CD14-positive monocyte (primary cell): ENCODE measurements at regions not wholly inside any gene's neighbourhood (a gene's known extent, or its start where the extent isn't known, plus 50 kb on each side); places are given as distances from the start of the nearest gene placed in this dataset.
A peak's percentile ranks its signal among the peaks of the same experiment; 100 is the strongest.

Source experiments
- DNase-seq, 3 donors: peaks; one replicate each; pipeline ENCODE4 v3.0.0-alpha.2; 2011 to 2022
- H2AFZ ChIP-seq: 2 replicates; pipeline ENCODE4 v1.6.0; 2012; ENCODE audit warnings: mild to moderate bottlenecking, low read depth, low read length, inconsistent platforms; ENCODE audit not compliant: insufficient read depth, poor library complexity, severe bottlenecking
- H3K27ac ChIP-seq, 2 donors: 1 replicate in 1 of 2; 2 replicates in 1 of 2; pipeline ENCODE4 v1.5.1; 2012 to 2013; ENCODE audit warnings: low read length in 2 of 2, control low read depth in 1 of 2, inconsistent platforms in 1 of 2, low read depth in 1 of 2, mild to moderate bottlenecking in 1 of 2
- H3K27me3 ChIP-seq, 2 donors: one replicate each; pipeline versions ENCODE4 v1.6.0 to v1.6.1; 2011 to 2013; ENCODE audit warnings: low read length in 2 of 2; ENCODE audit not compliant: control insufficient read depth in 2 of 2, insufficient read depth in 2 of 2
- H3K36me3 ChIP-seq, 2 donors: replicated peaks in 1 of 2; 1 replicate in 1 of 2; 2 replicates in 1 of 2; pipeline versions ENCODE4 v1.5.1 to v1.6.1; 2012 to 2013; ENCODE audit warnings: low read length in 2 of 2, control low read depth in 1 of 2, inconsistent platforms in 1 of 2, mild to moderate bottlenecking in 1 of 2; ENCODE audit not compliant: insufficient read depth in 2 of 2, control insufficient read depth in 1 of 2
- H3K4me1 ChIP-seq, 2 donors: 1 replicate in 1 of 2; 2 replicates in 1 of 2; pipeline versions ENCODE4 v1.5.1 to v1.6.1; 2012 to 2013; ENCODE audit warnings: low read length in 2 of 2, control low read depth in 1 of 2, inconsistent platforms in 1 of 2, mild to moderate bottlenecking in 1 of 2, moderate library complexity in 1 of 2; ENCODE audit not compliant: insufficient read depth in 2 of 2, control insufficient read depth in 1 of 2
- H3K4me2 ChIP-seq: replicated peaks from 2 replicates; pipeline ENCODE3; 2012; ENCODE audit warnings: low read length, moderate library complexity, mild to moderate bottlenecking; ENCODE audit not compliant: poor library complexity, severe bottlenecking; ENCODE audit errors: extremely low read depth
- H3K4me3 ChIP-seq, 3 experiments: fragments of 200-600 bp in 1 of 3; sonication (generic) in 1 of 3; replicated peaks in 1 of 3; 1 replicate in 2 of 3; 2 replicates in 1 of 3; pipeline ENCODE4 v1.5.1; 2011 to 2013; ENCODE audit warnings: low read length in 3 of 3, mild to moderate bottlenecking in 3 of 3, control low read depth in 2 of 3, low read depth in 2 of 3, inconsistent platforms in 1 of 3, moderate library complexity in 1 of 3
- H3K79me2 ChIP-seq: 2 replicates; pipeline ENCODE4 v1.6.0; 2012; ENCODE audit warnings: mild to moderate bottlenecking, control low read depth, inconsistent platforms, low read length, moderate library complexity; ENCODE audit not compliant: insufficient read depth
- H3K9ac ChIP-seq: 2 replicates; pipeline ENCODE4 v1.6.0; 2017; ENCODE audit warnings: low read length, mild to moderate bottlenecking; ENCODE audit not compliant: insufficient read depth, poor library complexity, severe bottlenecking
- H3K9me3 ChIP-seq, 2 donors: replicated peaks in 1 of 2; 1 replicate in 1 of 2; 2 replicates in 1 of 2; pipeline versions ENCODE4 v1.5.1 to v1.6.1; 2012 to 2013; ENCODE audit warnings: low read length in 2 of 2, control low read depth in 1 of 2; ENCODE audit not compliant: control insufficient read depth in 1 of 2, insufficient read depth in 1 of 2
- H4K20me1 ChIP-seq: 2 replicates; pipeline ENCODE4 v1.6.0; 2012; ENCODE audit warnings: mild to moderate bottlenecking, low read length, control low read depth, moderate library complexity; ENCODE audit not compliant: insufficient read depth
- H3K27ac Mint-ChIP-seq, 7 donors: one replicate each; pipeline ENCODE4 v1.8.0; 2020; ENCODE audit warnings: mild to moderate bottlenecking in 7 of 7, mixed read lengths in 7 of 7, moderate library complexity in 6 of 7, inconsistent platforms in 2 of 7
- H3K27me3 Mint-ChIP-seq, 3 donors: one replicate each; pipeline ENCODE4 v1.8.0; 2021 to 2022; ENCODE audit warnings: low read depth in 3 of 3, mild to moderate bottlenecking in 3 of 3, mixed read lengths in 3 of 3, moderate library complexity in 3 of 3, inconsistent platforms in 1 of 3
- H3K36me3 Mint-ChIP-seq, 2 donors: one replicate each; pipeline ENCODE4 v1.8.0; 2020; ENCODE audit warnings: mixed read lengths in 2 of 2, inconsistent platforms in 1 of 2, mild to moderate bottlenecking in 1 of 2
- H3K4me1 Mint-ChIP-seq: one replicate; pipeline ENCODE4 v1.8.0; 2020; ENCODE audit warnings: mild to moderate bottlenecking, mixed read lengths
- H3K4me3 Mint-ChIP-seq, 2 donors: one replicate each; pipeline ENCODE4 v1.8.0; 2020; ENCODE audit warnings: mild to moderate bottlenecking in 2 of 2, mixed read lengths in 2 of 2, moderate library complexity in 1 of 2
- H3K9me3 Mint-ChIP-seq, 7 donors: one replicate each; pipeline ENCODE4 v1.8.0; 2020 to 2022; ENCODE audit warnings: mixed read lengths in 7 of 7, mild to moderate bottlenecking in 6 of 7, moderate library complexity in 6 of 7, inconsistent platforms in 2 of 7
- WGBS: methylation state at CpG from one replicate; pipeline ENCODE4 v1.1.5; 2013; ENCODE audit warnings: missing lambda C conversion rate; ENCODE audit not compliant: insufficient coverage; 5-methylcytosine and 5-hydroxymethylcytosine counted together
- intact Hi-C, 2 donors: fragments of 100-400 bp; cut with micrococcal nuclease; formaldehyde crosslinking; loops; one replicate each; pipeline versions ENCODE4 v1.15.0 to v1.15.1; 2023
- TF ChIP-seq, protein P1 (sequence below): fragments of 200-600 bp; IDR thresholded peaks from one replicate; pipeline ENCODE4 v1.8.0; 2022; ENCODE audit warnings: antibody characterized with exemption, mild to moderate bottlenecking

DNA sequence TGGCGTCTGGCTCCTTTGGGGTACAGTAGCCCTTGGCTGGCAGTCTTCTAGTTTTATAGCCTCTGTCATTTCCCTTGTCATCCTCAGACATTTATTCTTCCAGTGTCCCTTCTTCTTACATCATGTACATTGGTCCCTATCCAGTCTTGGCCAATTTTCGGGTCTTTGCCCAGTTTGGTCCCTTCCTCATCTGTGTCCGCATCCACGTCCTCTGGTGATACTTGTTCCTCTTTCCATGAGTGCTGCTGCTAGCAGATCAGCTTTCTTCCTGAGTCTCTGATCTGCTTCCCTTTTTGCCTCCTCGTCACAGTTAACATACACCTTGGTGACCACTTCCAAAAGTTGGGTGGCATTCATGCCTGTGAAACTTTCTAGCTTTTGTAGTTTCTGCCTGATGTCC is 86.2 kb upstream of the GPR6 start:
- peak overlapping the region; percentile 52 for H3K4me2 ChIP-seq
- intact Hi-C loops, result loop anchor here in 1 of 2 donors (5.0 kb wide), 1 partner anchor 120 kb away; no protein-coding TSS in a partner anchor
- no peaks in the 10 kb centered on the region for H4K20me1 ChIP-seq
- H3K9me3 ChIP-seq, result no peaks in the 10 kb centered on the region
- H2AFZ ChIP-seq, result no peak overlapping the region
- H3K4me1 Mint-ChIP-seq, result peaks cover 61% of the 10 kb centered on the region
- H3K36me3 Mint-ChIP-seq, result peaks cover 0 to 4% of the 10 kb centered on the region in 2 donors
- peaks cover 0 to 2% (median 0%) of the 10 kb centered on the region in 3 donors for H3K27me3 Mint-ChIP-seq
- no peaks in the 10 kb centered on the region for H3K27me3 ChIP-seq
- H3K9me3 Mint-ChIP-seq, result peaks cover 0 to 17% (median 3%) of the 10 kb centered on the region in 7 donors
- peak overlapping the region in 1 of 3 experiments; percentile 54 for H3K4me3 ChIP-seq
- TF ChIP-seq, protein P1, sequence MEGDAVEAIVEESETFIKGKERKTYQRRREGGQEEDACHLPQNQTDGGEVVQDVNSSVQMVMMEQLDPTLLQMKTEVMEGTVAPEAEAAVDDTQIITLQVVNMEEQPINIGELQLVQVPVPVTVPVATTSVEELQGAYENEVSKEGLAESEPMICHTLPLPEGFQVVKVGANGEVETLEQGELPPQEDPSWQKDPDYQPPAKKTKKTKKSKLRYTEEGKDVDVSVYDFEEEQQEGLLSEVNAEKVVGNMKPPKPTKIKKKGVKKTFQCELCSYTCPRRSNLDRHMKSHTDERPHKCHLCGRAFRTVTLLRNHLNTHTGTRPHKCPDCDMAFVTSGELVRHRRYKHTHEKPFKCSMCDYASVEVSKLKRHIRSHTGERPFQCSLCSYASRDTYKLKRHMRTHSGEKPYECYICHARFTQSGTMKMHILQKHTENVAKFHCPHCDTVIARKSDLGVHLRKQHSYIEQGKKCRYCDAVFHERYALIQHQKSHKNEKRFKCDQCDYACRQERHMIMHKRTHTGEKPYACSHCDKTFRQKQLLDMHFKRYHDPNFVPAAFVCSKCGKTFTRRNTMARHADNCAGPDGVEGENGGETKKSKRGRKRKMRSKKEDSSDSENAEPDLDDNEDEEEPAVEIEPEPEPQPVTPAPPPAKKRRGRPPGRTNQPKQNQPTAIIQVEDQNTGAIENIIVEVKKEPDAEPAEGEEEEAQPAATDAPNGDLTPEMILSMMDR, result no peak
- H3K27ac ChIP-seq, result peak overlapping the region; percentile 96 to 97
- H3K9ac ChIP-seq, result no peak overlapping the region
- 25% methylated on average over 4 of the region's 5 CpGs for WGBS
- peak overlapping the region; percentile 90 to 99 (median 96) for H3K27ac Mint-ChIP-seq
- DNase-seq, result peak; percentile 88 to 92 (median 89)
- peak overlapping the region in 1 of 2 donors; percentile 64 for H3K4me3 Mint-ChIP-seq
- H3K4me1 ChIP-seq, result peaks cover 58 to 67% of the 10 kb centered on the region in 2 donors
- H3K36me3 ChIP-seq, result no peaks in the 10 kb centered on the region
- H3K79me2 ChIP-seq, result no peaks in the 10 kb centered on the region

- TF ChIP-seq, protein P1, result no peak
- Histone ChIP-seq H3K27me3 (no peaks in the 10 kb centered on the region), H3K27ac (peak overlapping the region; percentile 96 to 97), H3K9me3 (no peaks in the 10 kb centered on the region), H3K79me2 (no peaks in the 10 kb centered on the region), H4K20me1 (no peaks in the 10 kb centered on the region), H3K4me3 (peak overlapping the region in 1 of 3 experiments; percentile 54), H3K4me1 (peaks cover 58 to 71% of the 10 kb centered on the region in 2 donors), H2AFZ (peak overlapping the region; percentile 12), H3K9ac (no peak overlapping the region), H3K4me2 (peak overlapping the region; percentile 52), H3K36me3 (no peaks in the 10 kb centered on the region)
- intact Hi-C loops, result loop anchor here in 1 of 2 donors (5.0 kb wide), 1 partner anchor 120 kb away; no protein-coding TSS in a partner anchor
- Mint-ChIP-seq H3K27ac (peak overlapping the region; percentile 94 to 99 (median 96)), H3K9me3 (peaks cover 0 to 17% (median 3%) of the 10 kb centered on the region in 7 donors), H3K4me3 (peak overlapping the region; percentile 4 to 64), H3K36me3 (peaks cover 2 to 4% of the 10 kb centered on the region in 2 donors), H3K4me1 (peaks cover 67% of the 10 kb centered on the region), H3K27me3 (peaks cover 0 to 3% (median 0%) of the 10 kb centered on the region in 3 donors)
- WGBS, result 66% methylated on average over 9 of the region's 11 CpGs
- DNase-seq, result peak in 2 of 3 donors; percentile 7 to 12
Measured at GRCh38 chr6:109892451-109893435, 85.4 kb upstream of the GPR6 start.
